DMS53 treated with DMSO at 0.1 percent for 48 hours (cell line): ENCODE measurements at regions not wholly inside any gene's neighbourhood (a gene's known extent, or its start where the extent isn't known, plus 50 kb on each side); places are given as distances from the start of the nearest gene placed in this dataset.
"Not testable (repeated sequence)": the region's sequence is repeated elsewhere in the genome, so short reads cannot be mapped to it uniquely, and the experiment has no call there.

ENCODE experiments used
- DNase-seq: peaks from one replicate; lab custom pipeline; 2025; ENCODE audit not compliant: unreplicated experiment; lab: John Stamatoyannopoulos, UW

GRCh38 chr22:25281675-25282345, 62.4 kb downstream of the CRYBB2 start:
- DNase-seq: no peak

GRCh38 chr22:25282346-25282670, 62.9 kb downstream of the CRYBB2 start:
- DNase-seq: no peak

- no peak for DNase-seq
Observed at GRCh38 chr22:25282671-25283561, 63.5 kb downstream of the CRYBB2 start.

- DNase-seq: not testable (repeated sequence)
Observed at GRCh38 chr22:25288481-25288880, 69.0 kb downstream of the CRYBB2 start.

- DNase-seq: not testable (repeated sequence)
Observed at GRCh38 chr22:25301912-25302311, 82.5 kb downstream of the CRYBB2 start.

GRCh38 chr22:25309586-25309985, 90.1 kb downstream of the CRYBB2 start:
- DNase-seq: not testable (repeated sequence)

- not testable (repeated sequence) for DNase-seq
Observed at GRCh38 chr22:25311924-25312323, 92.5 kb downstream of the CRYBB2 start.

- DNase-seq: no peak
Observed at GRCh38 chr22:25318081-25318823, 98.8 kb downstream of the CRYBB2 start.

GRCh38 chr22:25327018-25327755, 107.7 kb downstream of the CRYBB2 start:
- no peak for DNase-seq

- DNase-seq: no peak
Observed at GRCh38 chr22:25331050-25331449, 111.6 kb downstream of the CRYBB2 start.

GRCh38 chr22:25331911-25332310, 112.5 kb downstream of the CRYBB2 start:
- DNase-seq: not testable (repeated sequence)

GRCh38 chr22:25332386-25332785, 112.9 kb downstream of the CRYBB2 start:
- DNase-seq: no peak

- DNase-seq: no peak
Observed at GRCh38 chr22:25334162-25334490, 114.7 kb downstream of the CRYBB2 start.

GRCh38 chr22:25334631-25335030, 115.2 kb downstream of the CRYBB2 start:
- DNase-seq: not testable (repeated sequence)

GRCh38 chr22:25335276-25335675, 115.8 kb downstream of the CRYBB2 start:
- not testable (repeated sequence) for DNase-seq

- not testable (repeated sequence) for DNase-seq
Observed at GRCh38 chr22:25340536-25340935, 121.1 kb downstream of the CRYBB2 start.

- not testable (repeated sequence) for DNase-seq
Observed at GRCh38 chr22:25344366-25344765, 124.9 kb downstream of the CRYBB2 start.

GRCh38 chr22:25346859-25347751, 127.7 kb downstream of the CRYBB2 start:
- no peak for DNase-seq

GRCh38 chr22:25347752-25348102, 128.3 kb downstream of the CRYBB2 start:
- DNase-seq: no peak

GRCh38 chr22:25348391-25348790, 129.0 kb downstream of the CRYBB2 start:
- no peak for DNase-seq
